ENCODE measurements at regions not wholly inside any gene's neighbourhood (a gene's known extent, or its start where the extent isn't known, plus 50 kb on each side); places are given as distances from the start of the nearest gene placed in this dataset.

DNA sequence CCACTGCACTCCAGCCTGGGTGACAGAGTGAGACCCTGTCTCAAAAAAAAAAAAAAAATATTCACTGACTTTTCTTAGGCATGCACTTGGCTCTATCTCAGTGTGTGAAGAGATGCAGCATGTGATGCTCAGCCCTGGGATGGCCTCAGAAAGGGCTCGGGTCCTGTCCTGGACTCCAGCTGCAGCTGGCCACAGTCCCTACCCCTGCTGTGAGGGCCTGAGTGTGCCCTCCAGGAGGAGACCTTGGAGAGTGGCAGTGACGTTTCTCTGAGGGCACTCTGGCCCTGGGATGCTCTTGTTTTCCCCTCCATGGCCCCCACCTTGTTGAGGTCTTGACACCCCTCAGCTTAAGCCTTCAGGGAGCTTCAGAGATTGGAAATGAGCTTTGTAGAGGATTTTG lies 81.9 kb upstream of the POU3F1 start:
- no peak for ATAC-seq
- TF ChIP-seq, protein P1, sequence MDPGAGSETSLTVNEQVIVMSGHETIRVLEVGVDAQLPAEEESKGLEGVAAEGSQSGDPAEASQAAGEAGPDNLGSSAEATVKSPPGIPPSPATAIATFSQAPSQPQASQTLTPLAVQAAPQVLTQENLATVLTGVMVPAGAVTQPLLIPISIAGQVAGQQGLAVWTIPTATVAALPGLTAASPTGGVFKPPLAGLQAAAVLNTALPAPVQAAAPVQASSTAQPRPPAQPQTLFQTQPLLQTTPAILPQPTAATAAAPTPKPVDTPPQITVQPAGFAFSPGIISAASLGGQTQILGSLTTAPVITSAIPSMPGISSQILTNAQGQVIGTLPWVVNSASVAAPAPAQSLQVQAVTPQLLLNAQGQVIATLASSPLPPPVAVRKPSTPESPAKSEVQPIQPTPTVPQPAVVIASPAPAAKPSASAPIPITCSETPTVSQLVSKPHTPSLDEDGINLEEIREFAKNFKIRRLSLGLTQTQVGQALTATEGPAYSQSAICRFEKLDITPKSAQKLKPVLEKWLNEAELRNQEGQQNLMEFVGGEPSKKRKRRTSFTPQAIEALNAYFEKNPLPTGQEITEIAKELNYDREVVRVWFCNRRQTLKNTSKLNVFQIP (CRISPR knock-in tag; IDR thresholded peaks at IDR 0.05; ENCODE audit: borderline replicate concordance, low read depth), result no peak
- TF ChIP-seq ZNF565 (CRISPR knock-in tag; conservative IDR thresholded peaks at IDR 0.05; ENCODE audit: low read depth), result no peak
- no peak for TF ChIP-seq GLIS3 (CRISPR knock-in tag; IDR thresholded peaks at IDR 0.05)
- TF ChIP-seq ZNF8 (CRISPR knock-in tag; IDR thresholded peaks at IDR 0.05), result no peak
- TF ChIP-seq PPARA (CRISPR knock-in tag; IDR thresholded peaks at IDR 0.05; ENCODE audit: borderline replicate concordance), result no peak
- no peak for TF ChIP-seq BACH2 (CRISPR knock-in tag; IDR thresholded peaks at IDR 0.05; ENCODE audit: borderline replicate concordance)
- TF ChIP-seq, protein P2, sequence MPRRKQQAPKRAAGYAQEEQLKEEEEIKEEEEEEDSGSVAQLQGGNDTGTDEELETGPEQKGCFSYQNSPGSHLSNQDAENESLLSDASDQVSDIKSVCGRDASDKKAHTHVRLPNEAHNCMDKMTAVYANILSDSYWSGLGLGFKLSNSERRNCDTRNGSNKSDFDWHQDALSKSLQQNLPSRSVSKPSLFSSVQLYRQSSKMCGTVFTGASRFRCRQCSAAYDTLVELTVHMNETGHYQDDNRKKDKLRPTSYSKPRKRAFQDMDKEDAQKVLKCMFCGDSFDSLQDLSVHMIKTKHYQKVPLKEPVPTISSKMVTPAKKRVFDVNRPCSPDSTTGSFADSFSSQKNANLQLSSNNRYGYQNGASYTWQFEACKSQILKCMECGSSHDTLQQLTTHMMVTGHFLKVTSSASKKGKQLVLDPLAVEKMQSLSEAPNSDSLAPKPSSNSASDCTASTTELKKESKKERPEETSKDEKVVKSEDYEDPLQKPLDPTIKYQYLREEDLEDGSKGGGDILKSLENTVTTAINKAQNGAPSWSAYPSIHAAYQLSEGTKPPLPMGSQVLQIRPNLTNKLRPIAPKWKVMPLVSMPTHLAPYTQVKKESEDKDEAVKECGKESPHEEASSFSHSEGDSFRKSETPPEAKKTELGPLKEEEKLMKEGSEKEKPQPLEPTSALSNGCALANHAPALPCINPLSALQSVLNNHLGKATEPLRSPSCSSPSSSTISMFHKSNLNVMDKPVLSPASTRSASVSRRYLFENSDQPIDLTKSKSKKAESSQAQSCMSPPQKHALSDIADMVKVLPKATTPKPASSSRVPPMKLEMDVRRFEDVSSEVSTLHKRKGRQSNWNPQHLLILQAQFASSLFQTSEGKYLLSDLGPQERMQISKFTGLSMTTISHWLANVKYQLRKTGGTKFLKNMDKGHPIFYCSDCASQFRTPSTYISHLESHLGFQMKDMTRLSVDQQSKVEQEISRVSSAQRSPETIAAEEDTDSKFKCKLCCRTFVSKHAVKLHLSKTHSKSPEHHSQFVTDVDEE (CRISPR knock-in tag; IDR thresholded peaks at IDR 0.05), result no peak
- no peak for TF ChIP-seq ARNTL (CRISPR knock-in tag; IDR thresholded peaks at IDR 0.05; ENCODE audit: borderline replicate concordance, low read depth)
- no peak for TF ChIP-seq ISL1 (CRISPR knock-in tag; IDR thresholded peaks at IDR 0.05)
- no peak for TF ChIP-seq ESRRG (CRISPR knock-in tag; IDR thresholded peaks at IDR 0.05)
- TF ChIP-seq, protein P3, sequence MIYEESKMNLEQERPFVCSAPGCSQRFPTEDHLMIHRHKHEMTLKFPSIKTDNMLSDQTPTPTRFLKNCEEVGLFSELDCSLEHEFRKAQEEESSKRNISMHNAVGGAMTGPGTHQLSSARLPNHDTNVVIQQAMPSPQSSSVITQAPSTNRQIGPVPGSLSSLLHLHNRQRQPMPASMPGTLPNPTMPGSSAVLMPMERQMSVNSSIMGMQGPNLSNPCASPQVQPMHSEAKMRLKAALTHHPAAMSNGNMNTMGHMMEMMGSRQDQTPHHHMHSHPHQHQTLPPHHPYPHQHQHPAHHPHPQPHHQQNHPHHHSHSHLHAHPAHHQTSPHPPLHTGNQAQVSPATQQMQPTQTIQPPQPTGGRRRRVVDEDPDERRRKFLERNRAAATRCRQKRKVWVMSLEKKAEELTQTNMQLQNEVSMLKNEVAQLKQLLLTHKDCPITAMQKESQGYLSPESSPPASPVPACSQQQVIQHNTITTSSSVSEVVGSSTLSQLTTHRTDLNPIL (CRISPR knock-in tag; IDR thresholded peaks at IDR 0.05; ENCODE audit: low read depth), result no peak
- no peak for TF ChIP-seq OSR1 (CRISPR knock-in tag; IDR thresholded peaks at IDR 0.05)
- no peak for TF ChIP-seq ZFP3 (CRISPR knock-in tag; IDR thresholded peaks at IDR 0.05)
- TF ChIP-seq TOX (CRISPR knock-in tag; IDR thresholded peaks at IDR 0.05; ENCODE audit: borderline replicate concordance), result no peak
- TF ChIP-seq, protein P4, sequence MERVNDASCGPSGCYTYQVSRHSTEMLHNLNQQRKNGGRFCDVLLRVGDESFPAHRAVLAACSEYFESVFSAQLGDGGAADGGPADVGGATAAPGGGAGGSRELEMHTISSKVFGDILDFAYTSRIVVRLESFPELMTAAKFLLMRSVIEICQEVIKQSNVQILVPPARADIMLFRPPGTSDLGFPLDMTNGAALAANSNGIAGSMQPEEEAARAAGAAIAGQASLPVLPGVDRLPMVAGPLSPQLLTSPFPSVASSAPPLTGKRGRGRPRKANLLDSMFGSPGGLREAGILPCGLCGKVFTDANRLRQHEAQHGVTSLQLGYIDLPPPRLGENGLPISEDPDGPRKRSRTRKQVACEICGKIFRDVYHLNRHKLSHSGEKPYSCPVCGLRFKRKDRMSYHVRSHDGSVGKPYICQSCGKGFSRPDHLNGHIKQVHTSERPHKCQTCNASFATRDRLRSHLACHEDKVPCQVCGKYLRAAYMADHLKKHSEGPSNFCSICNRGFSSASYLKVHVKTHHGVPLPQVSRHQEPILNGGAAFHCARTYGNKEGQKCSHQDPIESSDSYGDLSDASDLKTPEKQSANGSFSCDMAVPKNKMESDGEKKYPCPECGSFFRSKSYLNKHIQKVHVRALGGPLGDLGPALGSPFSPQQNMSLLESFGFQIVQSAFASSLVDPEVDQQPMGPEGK (CRISPR knock-in tag; IDR thresholded peaks at IDR 0.05; ENCODE audit: borderline replicate concordance), result no peak
- no peak for TF ChIP-seq ZFP30 (CRISPR knock-in tag; IDR thresholded peaks at IDR 0.05)
- no peak for TF ChIP-seq SNAI2 (CRISPR knock-in tag; IDR thresholded peaks at IDR 0.05)
- no peak for TF ChIP-seq RARB (CRISPR knock-in tag; IDR thresholded peaks at IDR 0.05)
- TF ChIP-seq CSDC2 (CRISPR knock-in tag; IDR thresholded peaks at IDR 0.05), result no peak
- TF ChIP-seq TCF4 (CRISPR knock-in tag; IDR thresholded peaks at IDR 0.05; ENCODE audit: borderline replicate concordance), result no peak

DNA sequence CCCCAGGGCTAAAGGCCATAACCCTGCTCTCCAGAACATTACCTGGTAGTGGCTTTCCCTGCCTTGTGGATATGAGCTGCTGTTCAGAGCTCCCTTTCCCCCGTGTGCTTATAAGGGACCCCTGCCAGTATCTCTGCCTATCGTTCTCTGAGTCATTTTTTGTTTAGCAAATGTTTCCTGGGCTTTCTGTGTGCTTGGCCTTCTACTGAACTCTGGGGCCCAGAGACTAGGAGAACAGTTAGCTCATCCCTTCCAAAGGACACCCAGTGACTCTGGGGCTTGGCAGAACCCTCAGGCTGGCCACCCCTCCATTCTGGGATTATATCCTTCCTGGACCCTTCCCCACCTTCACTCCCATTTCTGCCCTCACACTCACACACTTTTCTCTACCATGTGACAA lies 80.8 kb upstream of the POU3F1 start:
- ATAC-seq, result no peak
- TF ChIP-seq TOX (CRISPR knock-in tag; IDR thresholded peaks at IDR 0.05; ENCODE audit: borderline replicate concordance) (no peak), TCF4 (CRISPR knock-in tag; IDR thresholded peaks at IDR 0.05; ENCODE audit: borderline replicate concordance) (no peak), GLIS3 (CRISPR knock-in tag; IDR thresholded peaks at IDR 0.05) (no peak), BACH2 (CRISPR knock-in tag; IDR thresholded peaks at IDR 0.05; ENCODE audit: borderline replicate concordance) (no peak), ZNF8 (CRISPR knock-in tag; IDR thresholded peaks at IDR 0.05) (no peak), PPARA (CRISPR knock-in tag; IDR thresholded peaks at IDR 0.05; ENCODE audit: borderline replicate concordance) (no peak), SNAI2 (CRISPR knock-in tag; IDR thresholded peaks at IDR 0.05) (no peak), ZNF70 (CRISPR knock-in tag; IDR thresholded peaks at IDR 0.05) (no peak), ZC3H10 (CRISPR knock-in tag; IDR thresholded peaks at IDR 0.05) (no peak), CSDC2 (CRISPR knock-in tag; IDR thresholded peaks at IDR 0.05) (no peak), ISL1 (CRISPR knock-in tag; IDR thresholded peaks at IDR 0.05) (no peak), ZFP3 (CRISPR knock-in tag; IDR thresholded peaks at IDR 0.05) (no peak), OSR1 (CRISPR knock-in tag; IDR thresholded peaks at IDR 0.05) (no peak)
- TF ChIP-seq, protein P4 (CRISPR knock-in tag; IDR thresholded peaks at IDR 0.05; ENCODE audit: borderline replicate concordance), result no peak
- TF ChIP-seq, protein P2 (CRISPR knock-in tag; IDR thresholded peaks at IDR 0.05), result no peak
- TF ChIP-seq, protein P1 (CRISPR knock-in tag; IDR thresholded peaks at IDR 0.05; ENCODE audit: borderline replicate concordance, low read depth), result no peak

Measured in SK-N-SH treated with all-trans-retinoic acid at 6 μM for 48 hours (cell line).